ENCODE measurements at regions not wholly inside any gene's neighbourhood (a gene's known extent, or its start where the extent isn't known, plus 50 kb on each side); places are given as distances from the start of the nearest gene placed in this dataset.

DNA sequence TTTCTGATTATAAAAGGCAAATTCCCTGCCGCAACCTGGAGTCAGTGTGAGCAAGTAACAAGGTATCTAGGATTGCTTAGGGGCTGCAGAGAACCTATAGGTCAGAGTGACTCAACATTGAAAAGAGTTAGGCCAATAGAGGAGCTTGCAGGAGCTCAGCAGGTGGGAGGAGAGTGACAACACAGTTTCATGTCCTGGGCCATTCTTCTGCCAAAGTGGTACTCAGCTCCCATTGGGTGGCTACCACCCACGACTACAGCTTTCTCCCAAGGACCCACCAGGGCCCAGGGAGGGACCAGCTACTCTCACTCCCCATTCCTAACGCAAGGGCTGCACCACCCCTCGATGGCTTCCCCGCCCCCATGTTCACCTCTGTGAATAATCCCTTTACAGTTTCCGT lies 86.7 kb upstream of the SPATA31C2 start:
- no peak overlapping the region for H3K4me3 Mint-ChIP-seq
- peaks cover 11 to 12% of the 10 kb centered on the region in 2 donors for H3K27me3 Mint-ChIP-seq
- POLR2A ChIA-PET, result no interaction called here
- H3K36me3 Mint-ChIP-seq, result no peaks in the 10 kb centered on the region
- 64% methylated on average over 4 of the region's 6 CpGs for WGBS (ENCODE audit: insufficient coverage)
- no peaks in the 10 kb centered on the region for H3K4me1 ChIP-seq (ENCODE audit: control insufficient read depth in 1 of 2, extremely low read depth in 1 of 2, insufficient read depth in 2 of 2, low read length in 2 of 2)
- no peak for ATAC-seq (replicated peaks in 1 of 4)
- CTCF ChIA-PET, result no interaction called here
- H3K9me3 ChIP-seq, result no peaks in the 10 kb centered on the region
- no peaks in the 10 kb centered on the region for H3K36me3 ChIP-seq (ENCODE audit: control insufficient read depth in 2 of 2, extremely low read depth in 1 of 2, insufficient read depth in 1 of 2, low read length in 1 of 2)
- peaks cover 0 to 18% of the 10 kb centered on the region in 2 experiments for H3K27me3 ChIP-seq (replicated peaks in 1 of 2; ENCODE audit: control insufficient read depth in 2 of 2, extremely low read depth in 1 of 2, insufficient read depth in 2 of 2, low read length in 1 of 2)
- no peak overlapping the region for H3K27ac Mint-ChIP-seq
- no peak overlapping the region for H3K27ac ChIP-seq (ENCODE audit: low read length)
- H3K4me3 ChIP-seq (ENCODE audit: control insufficient read depth in 1 of 2, extremely low read depth in 1 of 2, low read length in 1 of 2), result no peak overlapping the region
- DNase-seq, result no peak
- no peaks in the 10 kb centered on the region for H3K9me3 Mint-ChIP-seq
- no peaks in the 10 kb centered on the region for H3K4me1 Mint-ChIP-seq

DNA sequence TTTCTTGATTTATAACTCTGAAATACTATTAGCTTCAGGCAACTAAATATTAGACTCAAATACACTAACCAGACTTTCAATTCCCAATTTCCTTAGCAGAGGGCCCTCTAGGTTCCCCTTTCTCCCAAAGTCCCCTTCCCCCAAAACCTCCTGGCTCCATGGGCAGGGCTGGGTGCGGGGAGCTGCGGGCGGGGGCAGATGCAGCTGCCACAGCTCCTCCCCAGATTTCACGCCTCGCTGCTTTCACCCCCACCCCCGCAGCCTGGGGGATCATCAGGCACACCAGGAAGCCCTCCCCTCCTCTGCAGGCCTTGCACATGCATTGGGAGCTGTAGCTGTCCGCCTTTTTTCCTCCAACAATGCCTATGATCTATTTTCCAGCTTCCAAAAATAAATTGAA lies 82.8 kb upstream of the SPATA31C2 start:
- WGBS (ENCODE audit: insufficient coverage), result 66% methylated on average over 6 of the region's 7 CpGs
- POLR2A ChIA-PET, result no interaction called here
- Mint-ChIP-seq H3K36me3 (no peaks in the 10 kb centered on the region), H3K27me3 (peaks cover 18 to 23% of the 10 kb centered on the region in 2 donors), H3K4me1 (no peaks in the 10 kb centered on the region), H3K27ac (no peak overlapping the region), H3K4me3 (no peak overlapping the region), H3K9me3 (no peaks in the 10 kb centered on the region)
- Histone ChIP-seq H3K27ac (ENCODE audit: low read length) (no peak overlapping the region), H3K27me3 (replicated peaks in 1 of 2; ENCODE audit: control insufficient read depth in 2 of 2, extremely low read depth in 1 of 2, insufficient read depth in 2 of 2, low read length in 1 of 2) (peaks cover 0 to 15% of the 10 kb centered on the region in 2 experiments), H3K9me3 (no peaks in the 10 kb centered on the region), H3K4me3 (ENCODE audit: control insufficient read depth in 1 of 2, extremely low read depth in 1 of 2, low read length in 1 of 2) (no peak overlapping the region), H3K4me1 (ENCODE audit: control insufficient read depth in 1 of 2, extremely low read depth in 1 of 2, insufficient read depth in 2 of 2, low read length in 2 of 2) (no peaks in the 10 kb centered on the region), H3K36me3 (ENCODE audit: control insufficient read depth in 2 of 2, extremely low read depth in 1 of 2, insufficient read depth in 1 of 2, low read length in 1 of 2) (no peaks in the 10 kb centered on the region)
- DNase-seq, result no peak
- ATAC-seq (replicated peaks in 1 of 4), result no peak
- CTCF ChIA-PET, result no interaction called here

DNA sequence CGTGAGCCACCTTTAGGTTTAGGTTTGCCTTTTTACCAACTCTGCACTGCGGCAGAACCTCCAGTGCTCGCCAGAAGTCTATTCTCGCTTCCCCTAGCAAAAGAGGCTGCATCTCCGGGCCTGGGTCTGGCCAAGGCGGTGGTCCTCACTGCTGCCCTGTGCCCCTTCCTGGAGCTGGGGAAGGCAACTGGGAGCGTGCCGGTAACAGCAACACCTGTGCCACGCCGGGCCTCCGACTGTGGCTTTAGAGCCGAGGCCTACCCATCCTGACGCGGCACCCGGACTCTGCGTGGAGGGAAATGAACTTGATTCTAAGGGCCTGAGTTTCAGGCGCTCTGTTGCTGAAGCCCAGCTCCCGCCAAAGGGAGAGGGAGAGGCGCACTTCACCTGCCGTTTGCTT lies 82.4 kb upstream of the SPATA31C2 start:
- Mint-ChIP-seq H3K4me3 (no peak overlapping the region), H3K4me1 (no peaks in the 10 kb centered on the region), H3K36me3 (no peaks in the 10 kb centered on the region), H3K9me3 (no peaks in the 10 kb centered on the region), H3K27ac (no peak overlapping the region), H3K27me3 (peaks cover 18 to 23% of the 10 kb centered on the region in 2 donors)
- no peaks in the 10 kb centered on the region for H3K36me3 ChIP-seq (ENCODE audit: control insufficient read depth in 2 of 2, extremely low read depth in 1 of 2, insufficient read depth in 1 of 2, low read length in 1 of 2)
- ChIA-PET CTCF (no interaction called here), POLR2A (no interaction called here)
- DNase-seq, result no peak
- H3K27me3 ChIP-seq (replicated peaks in 1 of 2; ENCODE audit: control insufficient read depth in 2 of 2, extremely low read depth in 1 of 2, insufficient read depth in 2 of 2, low read length in 1 of 2), result peaks cover 0 to 16% of the 10 kb centered on the region in 2 experiments
- H3K27ac ChIP-seq (ENCODE audit: low read length), result no peak overlapping the region
- no peaks in the 10 kb centered on the region for H3K9me3 ChIP-seq
- no peaks in the 10 kb centered on the region for H3K4me1 ChIP-seq (ENCODE audit: control insufficient read depth in 1 of 2, extremely low read depth in 1 of 2, insufficient read depth in 2 of 2, low read length in 2 of 2)
- H3K4me3 ChIP-seq (ENCODE audit: control insufficient read depth in 1 of 2, extremely low read depth in 1 of 2, low read length in 1 of 2), result no peak overlapping the region
- 96% methylated on average over 9 of the region's 20 CpGs for WGBS (ENCODE audit: insufficient coverage)
- no peak for ATAC-seq (replicated peaks in 1 of 4)

DNA sequence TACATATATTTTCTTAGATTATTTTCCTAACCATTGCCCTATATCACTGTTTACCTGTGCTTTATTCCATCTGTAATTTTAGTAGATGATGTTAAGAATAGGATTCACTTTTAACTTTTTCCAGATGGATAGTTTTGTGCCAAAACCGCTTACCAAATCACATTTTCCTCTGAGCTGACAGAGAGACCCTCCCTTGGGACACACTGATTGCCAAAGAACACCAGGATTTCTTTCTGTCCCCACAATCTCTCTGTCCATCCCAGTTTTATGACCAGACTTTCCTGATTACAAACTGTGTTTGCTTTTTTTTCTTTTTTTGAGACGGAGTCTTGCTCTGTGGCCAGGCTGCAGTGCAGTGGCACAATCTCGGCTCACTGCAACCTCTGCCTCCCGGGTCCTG lies 81.3 kb upstream of the SPATA31C2 start:
- no peak for DNase-seq
- ChIA-PET POLR2A (no interaction called here), CTCF (no interaction called here)
- Histone ChIP-seq H3K36me3 (ENCODE audit: control insufficient read depth in 2 of 2, extremely low read depth in 1 of 2, insufficient read depth in 1 of 2, low read length in 1 of 2) (no peaks in the 10 kb centered on the region), H3K4me1 (ENCODE audit: control insufficient read depth in 1 of 2, extremely low read depth in 1 of 2, insufficient read depth in 2 of 2, low read length in 2 of 2) (no peaks in the 10 kb centered on the region), H3K9me3 (no peaks in the 10 kb centered on the region), H3K27ac (ENCODE audit: low read length) (no peak overlapping the region), H3K4me3 (ENCODE audit: control insufficient read depth in 1 of 2, extremely low read depth in 1 of 2, low read length in 1 of 2) (no peak overlapping the region), H3K27me3 (replicated peaks in 1 of 2; ENCODE audit: control insufficient read depth in 2 of 2, extremely low read depth in 1 of 2, insufficient read depth in 2 of 2, low read length in 1 of 2) (peaks cover 0 to 16% of the 10 kb centered on the region in 2 experiments)
- H3K27me3 Mint-ChIP-seq, result peaks cover 18 to 31% of the 10 kb centered on the region in 2 donors
- no peaks in the 10 kb centered on the region for H3K9me3 Mint-ChIP-seq
- no peak overlapping the region for H3K4me3 Mint-ChIP-seq
- no peaks in the 10 kb centered on the region for H3K4me1 Mint-ChIP-seq
- no peak overlapping the region for H3K27ac Mint-ChIP-seq
- no CpG with 5 or more reads among the region's 4 CpGs for WGBS (ENCODE audit: insufficient coverage)
- no peak for ATAC-seq (replicated peaks in 1 of 4)
- no peaks in the 10 kb centered on the region for H3K36me3 Mint-ChIP-seq

DNA sequence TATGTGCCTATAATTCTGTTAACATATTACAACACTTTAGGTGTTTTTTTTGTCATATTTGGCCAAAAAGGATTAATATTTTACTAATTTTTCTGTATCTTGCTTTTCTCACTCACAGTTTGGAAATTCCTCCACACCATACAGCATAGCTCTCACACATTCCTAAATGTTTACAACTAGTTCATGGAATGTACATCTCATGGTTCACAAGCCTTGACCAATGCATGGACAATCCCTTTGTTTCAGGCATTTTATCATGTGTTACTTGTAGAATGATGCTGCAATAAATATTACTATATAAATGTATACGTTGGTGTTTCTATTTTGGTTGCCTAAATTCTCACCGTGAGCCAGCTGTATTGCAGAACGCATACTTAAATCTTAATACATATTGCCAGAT lies 80.5 kb upstream of the SPATA31C2 start:
- POLR2A ChIA-PET, result no interaction called here
- no CpG with 5 or more reads among the region's 3 CpGs for WGBS (ENCODE audit: insufficient coverage)

DNA sequence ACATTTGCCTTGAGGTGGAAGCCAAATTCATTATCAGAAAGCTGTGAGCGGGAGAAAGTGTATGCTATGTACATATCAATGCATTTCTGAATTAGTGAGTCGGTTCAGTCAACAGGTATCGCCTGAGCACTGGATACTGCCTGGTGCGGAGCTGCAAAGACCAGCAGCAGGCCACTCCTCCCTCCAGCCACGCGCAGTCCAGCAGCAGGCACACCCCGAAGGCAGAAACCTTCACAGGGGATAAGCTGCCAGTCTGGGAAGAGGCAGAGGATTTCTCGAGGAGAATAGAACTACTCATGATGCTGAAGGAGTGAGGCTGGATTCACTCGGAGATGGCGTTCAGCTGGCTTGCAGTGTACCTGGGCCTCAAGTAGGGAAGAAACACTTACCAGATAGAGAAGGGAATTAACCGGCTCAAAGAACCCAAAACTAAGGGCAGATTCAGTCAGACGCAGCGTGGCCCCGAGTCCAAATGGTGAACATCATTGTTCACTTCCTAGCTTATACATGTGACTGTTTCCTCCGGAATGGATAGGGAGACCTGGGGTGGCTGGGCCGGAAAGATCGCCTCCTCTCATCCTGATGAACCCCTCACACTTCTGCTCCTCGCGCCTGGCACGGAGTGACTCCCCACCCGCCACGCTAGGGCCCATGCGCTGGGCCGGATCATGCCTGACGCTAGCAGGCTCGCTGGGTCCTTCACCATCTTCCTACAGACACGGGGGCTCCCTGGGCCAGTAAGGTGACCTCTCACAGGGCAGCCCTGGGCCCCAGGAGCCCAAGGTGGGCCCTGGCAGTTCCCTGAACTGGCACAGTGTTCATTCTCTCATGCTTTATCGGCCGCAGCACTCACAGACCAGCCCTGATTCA lies 78.1 kb upstream of the SPATA31C2 start:
- no peaks in the 10 kb centered on the region for H3K9me3 ChIP-seq
- 90% methylated on average over 24 of the region's 29 CpGs for WGBS (ENCODE audit: insufficient coverage)
- no peaks in the 10 kb centered on the region for H3K36me3 ChIP-seq (ENCODE audit: control insufficient read depth in 2 of 2, extremely low read depth in 1 of 2, insufficient read depth in 1 of 2, low read length in 1 of 2)
- H3K27ac ChIP-seq (ENCODE audit: low read length), result no peak overlapping the region
- Mint-ChIP-seq H3K27ac (no peak overlapping the region), H3K9me3 (peaks cover 0 to 11% (median 7%) of the 10 kb centered on the region in 3 donors), H3K4me1 (no peaks in the 10 kb centered on the region), H3K27me3 (peaks cover 16 to 29% of the 10 kb centered on the region in 2 donors), H3K36me3 (no peaks in the 10 kb centered on the region), H3K4me3 (no peak overlapping the region)
- POLR2A ChIA-PET, result interaction anchor here (0.5 to 0.6 kb wide), 2 partner anchors 9 to 260 kb away, joined by 3 to 6 read pairs; no protein-coding TSS in a partner anchor
- no peak overlapping the region for H3K4me3 ChIP-seq (ENCODE audit: control insufficient read depth in 1 of 2, extremely low read depth in 1 of 2, low read length in 1 of 2)
- CTCF ChIA-PET, result no interaction called here
- ATAC-seq (replicated peaks in 1 of 4) (no peak), DNase-seq (no peak)
- peaks cover 0 to 14% of the 10 kb centered on the region in 2 experiments for H3K27me3 ChIP-seq (replicated peaks in 1 of 2; ENCODE audit: control insufficient read depth in 2 of 2, extremely low read depth in 1 of 2, insufficient read depth in 2 of 2, low read length in 1 of 2)
- H3K4me1 ChIP-seq (ENCODE audit: control insufficient read depth in 1 of 2, extremely low read depth in 1 of 2, insufficient read depth in 2 of 2, low read length in 2 of 2), result no peaks in the 10 kb centered on the region

More for the DNA sequence above, 80.5 kb upstream of the SPATA31C2 start:
- CTCF ChIA-PET, result no interaction called here
- Histone ChIP-seq H3K36me3 (ENCODE audit: control insufficient read depth in 2 of 2, extremely low read depth in 1 of 2, insufficient read depth in 1 of 2, low read length in 1 of 2) (no peaks in the 10 kb centered on the region), H3K4me3 (ENCODE audit: control insufficient read depth in 1 of 2, extremely low read depth in 1 of 2, low read length in 1 of 2) (no peak overlapping the region), H3K27me3 (replicated peaks in 1 of 2; ENCODE audit: control insufficient read depth in 2 of 2, extremely low read depth in 1 of 2, insufficient read depth in 2 of 2, low read length in 1 of 2) (peaks cover 0 to 16% of the 10 kb centered on the region in 2 experiments), H3K9me3 (no peaks in the 10 kb centered on the region), H3K4me1 (ENCODE audit: control insufficient read depth in 1 of 2, extremely low read depth in 1 of 2, insufficient read depth in 2 of 2, low read length in 2 of 2) (no peaks in the 10 kb centered on the region), H3K27ac (ENCODE audit: low read length) (no peak overlapping the region)
- peaks cover 0 to 3% (median 2%) of the 10 kb centered on the region in 3 donors for H3K9me3 Mint-ChIP-seq
- no peak overlapping the region for H3K27ac Mint-ChIP-seq
- ATAC-seq (replicated peaks in 1 of 4) (no peak), DNase-seq (no peak)
- no peaks in the 10 kb centered on the region for H3K36me3 Mint-ChIP-seq
- no peak overlapping the region for H3K4me3 Mint-ChIP-seq
- no peaks in the 10 kb centered on the region for H3K4me1 Mint-ChIP-seq
- H3K27me3 Mint-ChIP-seq, result peaks cover 18 to 31% of the 10 kb centered on the region in 2 donors
